SK-N-SH (cell line): ENCODE measurements at regions not wholly inside any gene's neighbourhood (a gene's known extent, or its start where the extent isn't known, plus 50 kb on each side); places are given as distances from the start of the nearest gene placed in this dataset.

ENCODE experiments used
- CTCF ChIA-PET: fragments of 300-600, 350-600 bp; formaldehyde crosslinking; extraction: SDS; loops from one replicate; lab custom pipeline; 2021; lab: Yijun Ruan, JAX
- POLR2A ChIA-PET: fragments of 350-600 bp; sonication (Branson Sonifier 250); formaldehyde crosslinking; extraction: SDS; loops from one replicate; lab custom pipeline; 2020; ENCODE audit warnings: antibody characterized with exemption, inconsistent platforms; lab: Yijun Ruan, JAX
- DNase-seq: peaks from one replicate; pipeline ENCODE4 v3.0.0; 2012
- H2AFZ ChIP-seq: fragments of 200-600 bp; sonication (generic); 2 replicates; pipeline ENCODE4 v1.8.1; 2016; ENCODE audit warnings: antibody characterized with exemption, mild to moderate bottlenecking, low read depth
- H3F3A ChIP-seq: fragments of 200-600 bp; sonication (generic); replicated peaks from 2 replicates; pipeline ENCODE3; 2016; ENCODE audit warnings: antibody characterized with exemption, mild to moderate bottlenecking; ENCODE audit not compliant: insufficient read depth
- H3K27ac ChIP-seq, 2 experiments: fragments of 200-500 bp in 1 of 2; fragments of 200-600 bp in 1 of 2; sonication (Bioruptor generic) in 1 of 2; sonication (generic), shearing (Covaris generic) in 1 of 2; 2 replicates each; pipeline versions ENCODE4 v1.5.1 to v1.6.1; 2014 to 2016; ENCODE audit warnings: low read depth in 2 of 2, inconsistent platforms in 1 of 2, low read length in 1 of 2, mild to moderate bottlenecking in 1 of 2, mixed read lengths in 1 of 2
- H3K27me3 ChIP-seq: fragments of 200-600 bp; sonication (generic), shearing (Covaris generic); 2 replicates; pipeline ENCODE4 v1.6.1; 2016; ENCODE audit warnings: mixed run types; ENCODE audit not compliant: insufficient read depth
- H3K36me3 ChIP-seq, 2 experiments: fragments of 200-500 bp in 1 of 2; fragments of 200-600 bp in 1 of 2; sonication (Bioruptor generic) in 1 of 2; sonication (generic) in 1 of 2; replicated peaks in 1 of 2; 2 replicates each; pipeline versions ENCODE3 to v1.5.1; 2014 to 2016; ENCODE audit warnings: low read length in 1 of 2, mild to moderate bottlenecking in 1 of 2; ENCODE audit not compliant: insufficient read depth in 2 of 2, control insufficient read depth in 1 of 2
- H3K4me1 ChIP-seq, 2 experiments: fragments of 200-500 bp in 1 of 2; fragments of 200-600 bp in 1 of 2; sonication (Bioruptor generic) in 1 of 2; sonication (generic), shearing (Covaris generic) in 1 of 2; 2 replicates each; pipeline versions ENCODE4 v1.5.1 to v1.6.1; 2014 to 2016; ENCODE audit warnings: low read depth in 1 of 2, low read length in 1 of 2, mixed run types in 1 of 2; ENCODE audit not compliant: insufficient read depth in 2 of 2, control insufficient read depth in 1 of 2
- H3K4me2 ChIP-seq: fragments of 200-600 bp; sonication (generic), shearing (Covaris generic); 2 replicates; pipeline ENCODE4 v1.6.1; 2017; ENCODE audit warnings: mixed run types
- H3K4me3 ChIP-seq, 2 experiments: fragments of 200-500 bp in 1 of 2; fragments of 200-600 bp in 1 of 2; sonication (Bioruptor generic) in 1 of 2; sonication (generic), shearing (Covaris generic) in 1 of 2; 2 replicates each; pipeline versions ENCODE4 v1.5.1 to v1.8.1; 2014 to 2016; ENCODE audit warnings: low read depth in 2 of 2, inconsistent platforms in 1 of 2, low read length in 1 of 2, mild to moderate bottlenecking in 1 of 2, mixed read lengths in 1 of 2, moderate library complexity in 1 of 2
- H3K79me2 ChIP-seq: fragments of 200-600 bp; sonication (generic); 2 replicates; pipeline ENCODE4 v1.8.1; 2017; ENCODE audit warnings: mild to moderate bottlenecking; ENCODE audit not compliant: insufficient read depth
- H3K9ac ChIP-seq: fragments of 200-600 bp; sonication (generic); 2 replicates; pipeline ENCODE4 v1.6.1; 2017; ENCODE audit warnings: mixed run types
- H3K9me2 ChIP-seq: fragments of 200-600 bp; sonication (generic); 2 replicates; pipeline ENCODE4 v1.6.1; 2017; ENCODE audit warnings: mixed run types
- H3K9me3 ChIP-seq: fragments of 200-600 bp; sonication (generic); 2 replicates; pipeline ENCODE4 v1.6.1; 2017; ENCODE audit warnings: mixed run types, mild to moderate bottlenecking, moderate library complexity
- H4K20me1 ChIP-seq: fragments of 200-600 bp; sonication (generic); 2 replicates; pipeline ENCODE4 v1.6.1; 2017; ENCODE audit warnings: mild to moderate bottlenecking, mixed run types; ENCODE audit not compliant: insufficient read depth
- CTCF ChIP-seq: fragments of 200-600 bp; sonication (generic); IDR thresholded peaks from 2 replicates; pipeline ENCODE4 v1.6.1; 2017; ENCODE audit warnings: antibody characterized with exemption, mild to moderate bottlenecking, moderate library complexity
- NFIC ChIP-seq: IDR thresholded peaks from 2 replicates; pipeline ENCODE4 v1.4.0; 2012; ENCODE audit warnings: borderline replicate concordance
- NRF1 ChIP-seq: IDR thresholded peaks from 2 replicates; pipeline ENCODE4 v1.6.1; 2012; ENCODE audit warnings: low read depth, mild to moderate bottlenecking, low read length
- POLR2AphosphoS5 ChIP-seq: IDR thresholded peaks from 2 replicates; pipeline ENCODE4 v1.6.1; 2012; ENCODE audit warnings: low read depth, low read length
- RCOR1 ChIP-seq: fragments of 150-350 bp; IDR thresholded peaks from 2 replicates; pipeline ENCODE4 v1.6.1; 2017; ENCODE audit warnings: antibody characterized with exemption, low read length
- SIN3A ChIP-seq: IDR thresholded peaks from 2 replicates; pipeline ENCODE4 v1.6.1; 2012; ENCODE audit warnings: low read depth, mild to moderate bottlenecking, low read length, moderate library complexity, borderline replicate concordance
- SMC3 ChIP-seq: IDR thresholded peaks from 2 replicates; pipeline ENCODE4 v1.6.1; 2012; ENCODE audit warnings: low read depth, low read length, improper control_type of control experiment
- USF1 ChIP-seq: IDR thresholded peaks from 2 replicates; pipeline ENCODE4 v1.4.0; 2012; ENCODE audit warnings: low read depth, borderline replicate concordance
- WGBS: methylation state at CpG from one replicate; pipeline ENCODE4 v1.1.6; 2017; ENCODE audit warnings: low lambda C conversion rate; 5-methylcytosine and 5-hydroxymethylcytosine counted together
- TF ChIP-seq, protein P1 (sequence below): fragments of 150-350 bp; IDR thresholded peaks from 2 replicates; pipeline ENCODE4 v1.6.1; 2016; ENCODE audit warnings: mild to moderate bottlenecking, low read depth, low read length

DNA sequence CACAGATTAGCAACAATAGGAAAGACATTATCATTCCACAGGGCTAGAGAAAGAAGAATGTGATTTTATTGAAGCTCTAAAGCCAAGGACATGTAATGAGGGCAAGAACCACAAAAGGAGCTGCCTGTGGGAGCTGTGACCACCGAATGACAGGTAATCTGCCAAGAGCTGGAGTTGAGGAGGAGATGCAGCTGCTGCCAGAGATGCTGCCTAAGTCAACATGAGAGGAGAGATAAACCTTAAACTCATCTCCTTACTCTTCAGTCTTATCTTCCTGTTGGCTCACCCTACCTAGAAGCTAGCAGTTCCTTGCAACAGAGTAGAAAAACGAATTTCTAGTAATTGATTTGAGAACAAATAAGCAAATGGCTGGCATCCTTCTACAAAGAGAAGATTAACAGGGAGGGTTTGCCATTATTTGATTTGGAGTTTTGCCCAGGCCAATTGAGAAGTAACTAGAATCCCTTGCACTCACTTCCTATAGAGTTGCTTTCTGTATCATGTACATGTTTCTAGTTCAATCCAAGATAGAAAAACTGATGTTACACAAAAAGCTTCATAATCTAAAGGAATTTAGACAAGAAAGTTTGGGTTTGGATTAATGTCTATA lies 539.2 kb downstream of the TLE1 start:
- ChIA-PET POLR2A (no interaction called here), CTCF (no interaction called here)
- Histone ChIP-seq H3K9ac (no peak overlapping the region), H3K9me2 (no peaks in the 10 kb centered on the region), H3K79me2 (no peaks in the 10 kb centered on the region), H3K36me3 (no peaks in the 10 kb centered on the region), H3K27ac (no peak overlapping the region), H3K27me3 (no peaks in the 10 kb centered on the region), H3K9me3 (no peaks in the 10 kb centered on the region), H3K4me3 (no peak overlapping the region), H2AFZ (no peak overlapping the region), H3F3A (no peaks in the 10 kb centered on the region), H3K4me1 (no peaks in the 10 kb centered on the region), H3K4me2 (no peak overlapping the region), H4K20me1 (no peaks in the 10 kb centered on the region)
- DNase-seq, result no peak
- TF ChIP-seq SMC3 (no peak), SIN3A (no peak), NRF1 (no peak)
- TF ChIP-seq, protein P1, sequence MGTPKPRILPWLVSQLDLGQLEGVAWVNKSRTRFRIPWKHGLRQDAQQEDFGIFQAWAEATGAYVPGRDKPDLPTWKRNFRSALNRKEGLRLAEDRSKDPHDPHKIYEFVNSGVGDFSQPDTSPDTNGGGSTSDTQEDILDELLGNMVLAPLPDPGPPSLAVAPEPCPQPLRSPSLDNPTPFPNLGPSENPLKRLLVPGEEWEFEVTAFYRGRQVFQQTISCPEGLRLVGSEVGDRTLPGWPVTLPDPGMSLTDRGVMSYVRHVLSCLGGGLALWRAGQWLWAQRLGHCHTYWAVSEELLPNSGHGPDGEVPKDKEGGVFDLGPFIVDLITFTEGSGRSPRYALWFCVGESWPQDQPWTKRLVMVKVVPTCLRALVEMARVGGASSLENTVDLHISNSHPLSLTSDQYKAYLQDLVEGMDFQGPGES, result no peak
- WGBS, result 0% methylated on average over 2 of the region's 2 CpGs

DNA sequence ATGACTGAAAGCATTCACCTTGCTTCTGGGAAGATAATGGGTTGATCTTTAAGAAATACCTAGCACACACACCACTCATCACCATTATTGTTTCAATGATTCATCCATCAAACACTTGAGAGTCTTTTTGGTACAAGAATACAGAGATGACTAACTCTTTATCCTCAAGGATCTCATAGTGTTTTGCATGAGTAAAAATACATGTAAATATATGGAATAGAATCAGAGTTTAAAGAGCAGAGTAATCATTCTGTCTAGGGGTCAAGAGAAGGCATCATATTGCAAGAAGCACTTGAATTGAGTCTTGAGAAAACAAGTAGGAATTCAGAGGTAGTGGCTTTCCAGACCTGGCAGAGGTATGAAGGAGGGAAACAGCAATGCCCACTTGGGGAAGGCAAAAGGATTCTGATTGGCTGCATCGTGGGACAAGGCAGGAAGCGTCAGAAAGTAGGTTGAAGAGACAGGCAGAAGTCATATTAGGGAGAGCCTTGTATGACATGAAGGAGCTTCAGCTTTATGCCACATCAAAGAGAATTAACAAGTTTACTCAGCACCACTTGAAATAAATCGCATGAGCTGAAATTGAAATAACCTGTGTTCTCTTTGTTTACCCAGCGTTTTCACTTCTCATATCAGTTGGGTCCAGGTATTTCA lies 542.5 kb downstream of the TLE1 start:
- H3K9me2 ChIP-seq, result no peaks in the 10 kb centered on the region
- TF ChIP-seq NFIC (no peak), RCOR1 (no peak), USF1 (no peak), POLR2AphosphoS5 (no peak), CTCF (no peak)
- TF ChIP-seq, protein P1, result no peak
- TF ChIP-seq, all 33 proteins: peak for 0
- H3K79me2 ChIP-seq, result no peaks in the 10 kb centered on the region
- no peak overlapping the region for H3K27ac ChIP-seq
- CTCF ChIA-PET, result no interaction called here
- no peaks in the 10 kb centered on the region for H3K36me3 ChIP-seq
- H4K20me1 ChIP-seq, result no peaks in the 10 kb centered on the region
- DNase-seq, result no peak
- no peak overlapping the region for H3K9ac ChIP-seq
- H3K4me1 ChIP-seq, result no peaks in the 10 kb centered on the region
- no peaks in the 10 kb centered on the region for H3K9me3 ChIP-seq
- H3K27me3 ChIP-seq, result no peaks in the 10 kb centered on the region
- H2AFZ ChIP-seq, result no peak overlapping the region
- no peak overlapping the region for H3K4me2 ChIP-seq
- H3F3A ChIP-seq, result no peaks in the 10 kb centered on the region
- POLR2A ChIA-PET, result no interaction called here
- 48% methylated on average over 4 of the region's 4 CpGs for WGBS
- no peak overlapping the region for H3K4me3 ChIP-seq
